HG03175 (cell line): ENCODE measurements at regions not wholly inside any gene's neighbourhood (a gene's known extent, or its start where the extent isn't known, plus 50 kb on each side); places are given as distances from the start of the nearest gene placed in this dataset.
"Not testable (repeated sequence)": the region's sequence is repeated elsewhere in the genome, so short reads cannot be mapped to it uniquely, and the experiment has no call there.

ENCODE experiments used
- ATAC-seq: cut with Tn5 transposase; IDR thresholded peaks from one replicate; pipeline ENCODE4 v1.9.1; 2021; ENCODE audit warnings: mild to moderate bottlenecking, moderate library complexity; ENCODE audit not compliant: unreplicated experiment

DNA sequence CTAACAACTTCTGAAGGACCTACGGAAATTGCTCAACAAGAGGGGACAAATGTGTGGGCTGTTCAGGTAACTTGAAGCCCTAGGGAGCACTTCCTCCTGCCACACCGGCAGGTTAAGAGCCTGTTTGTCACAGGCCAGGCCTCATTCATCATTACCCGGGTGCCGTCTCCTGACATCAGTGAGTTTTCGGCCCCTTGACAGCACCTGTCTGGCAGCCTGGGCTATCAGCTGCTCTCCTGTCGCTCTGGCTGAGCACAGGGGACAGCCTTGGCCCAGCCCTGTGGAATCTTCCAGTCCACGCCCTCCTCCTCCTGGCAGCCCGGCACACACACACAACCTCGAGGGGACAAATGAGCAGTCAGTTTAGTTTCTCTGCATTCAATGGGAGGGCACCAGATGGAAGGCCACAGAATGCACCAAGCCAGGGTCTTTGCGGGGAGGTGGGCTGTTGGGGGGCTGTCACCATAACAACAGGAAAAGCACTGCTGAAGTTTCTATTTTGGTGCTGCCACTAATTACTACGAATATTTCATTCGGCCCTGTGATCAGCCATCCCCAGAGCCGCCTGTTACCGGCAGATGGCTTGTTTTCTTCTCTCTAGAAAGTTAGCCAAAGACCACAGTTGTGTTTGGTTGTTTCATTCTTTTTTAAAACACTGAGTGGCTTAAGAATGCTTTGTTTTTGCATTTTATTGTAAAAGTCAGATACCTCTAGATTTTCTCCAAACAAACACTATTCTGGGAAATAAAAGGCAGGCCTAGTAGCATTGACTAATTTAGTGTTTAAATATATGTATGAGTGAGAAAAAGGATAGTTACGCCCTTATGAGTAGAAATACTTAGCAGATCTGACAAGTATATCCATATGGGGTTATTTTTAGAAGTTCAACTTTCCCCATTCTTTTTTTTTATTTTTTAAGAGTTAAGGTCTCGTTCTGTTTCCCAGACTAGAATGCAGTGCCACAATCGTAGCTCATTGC is 189.9 kb upstream of the NDUFV2 start:
- ATAC-seq = peak; percentile 73

DNA sequence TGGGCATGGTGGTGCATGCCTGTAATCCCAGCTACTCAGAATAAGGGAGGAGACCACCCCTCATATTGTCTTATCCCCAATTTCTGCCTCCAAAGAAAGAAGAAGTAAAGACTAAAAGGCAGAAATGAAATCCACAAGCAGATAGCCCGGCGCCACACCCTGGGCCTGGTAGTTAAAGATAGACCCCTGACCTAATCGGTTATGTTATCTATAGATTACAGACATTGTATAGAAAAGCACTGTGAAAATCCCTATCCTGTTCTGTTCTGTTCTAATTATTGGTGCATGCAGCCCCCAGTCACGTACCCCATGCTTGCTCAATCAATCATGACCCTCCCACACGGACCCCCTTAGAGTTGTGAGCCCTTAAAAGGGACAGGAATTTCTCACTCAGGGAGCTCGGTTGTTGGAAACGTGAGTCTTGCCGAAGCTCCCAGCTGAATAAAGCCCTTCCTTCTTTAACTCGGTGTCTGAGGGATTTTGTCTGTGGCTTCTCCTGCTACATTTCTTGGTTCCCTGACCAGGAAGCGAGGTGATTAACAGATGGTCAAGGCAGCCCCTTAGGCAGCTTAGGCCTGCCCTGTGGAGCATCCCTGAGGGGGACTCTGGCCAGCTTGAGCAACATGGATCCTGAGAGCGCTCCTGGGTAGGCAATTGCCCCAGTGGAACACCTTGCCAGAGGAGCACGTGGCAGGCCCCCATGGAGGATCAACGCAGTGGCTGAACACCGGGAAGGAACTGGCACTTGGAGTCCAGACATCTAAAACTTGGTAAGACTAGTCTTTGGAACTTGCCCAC is 188.7 kb upstream of the NDUFV2 start:
- ATAC-seq = not testable (repeated sequence)

DNA sequence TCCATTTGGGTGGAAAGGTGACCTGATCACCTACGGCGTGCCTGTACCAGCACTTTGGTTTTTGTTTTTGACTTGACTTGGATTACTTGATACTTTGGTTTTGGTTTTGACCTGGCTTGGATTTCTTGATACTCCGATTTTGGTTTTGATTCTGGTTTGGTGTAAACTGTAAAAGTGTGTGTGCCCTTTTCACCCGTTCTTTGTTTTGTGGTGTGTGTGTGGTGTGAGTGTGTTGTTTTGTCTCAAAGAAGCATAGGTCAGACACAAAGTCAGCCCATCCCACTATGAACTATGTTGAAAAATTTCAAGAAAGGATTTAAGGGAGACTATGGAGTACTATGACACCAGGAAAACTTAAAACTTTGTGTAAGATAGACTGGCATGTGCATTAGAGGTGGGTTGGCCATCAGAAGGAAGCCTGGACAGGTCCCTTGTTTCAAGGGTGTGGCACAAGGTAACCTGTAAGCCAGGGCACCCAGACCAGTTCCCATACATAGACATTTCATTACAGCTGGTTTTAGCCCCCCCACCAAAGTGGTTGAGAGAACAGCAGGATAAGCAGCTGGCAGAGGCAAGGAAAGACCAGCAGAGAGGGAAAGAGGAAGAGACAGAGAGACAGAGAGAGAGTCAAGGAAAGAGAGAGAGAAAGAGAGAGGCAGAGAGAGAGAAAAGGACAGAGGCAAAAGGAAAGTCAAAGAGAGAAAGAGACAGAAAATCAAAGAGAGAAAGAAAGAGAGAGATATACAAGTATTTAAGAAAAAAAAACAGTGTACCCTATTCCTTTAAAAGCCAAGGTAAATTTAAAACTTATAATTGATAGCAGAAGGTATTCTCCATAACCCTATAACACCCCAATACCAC is 187.9 kb upstream of the NDUFV2 start:
- not testable (repeated sequence) for ATAC-seq

DNA sequence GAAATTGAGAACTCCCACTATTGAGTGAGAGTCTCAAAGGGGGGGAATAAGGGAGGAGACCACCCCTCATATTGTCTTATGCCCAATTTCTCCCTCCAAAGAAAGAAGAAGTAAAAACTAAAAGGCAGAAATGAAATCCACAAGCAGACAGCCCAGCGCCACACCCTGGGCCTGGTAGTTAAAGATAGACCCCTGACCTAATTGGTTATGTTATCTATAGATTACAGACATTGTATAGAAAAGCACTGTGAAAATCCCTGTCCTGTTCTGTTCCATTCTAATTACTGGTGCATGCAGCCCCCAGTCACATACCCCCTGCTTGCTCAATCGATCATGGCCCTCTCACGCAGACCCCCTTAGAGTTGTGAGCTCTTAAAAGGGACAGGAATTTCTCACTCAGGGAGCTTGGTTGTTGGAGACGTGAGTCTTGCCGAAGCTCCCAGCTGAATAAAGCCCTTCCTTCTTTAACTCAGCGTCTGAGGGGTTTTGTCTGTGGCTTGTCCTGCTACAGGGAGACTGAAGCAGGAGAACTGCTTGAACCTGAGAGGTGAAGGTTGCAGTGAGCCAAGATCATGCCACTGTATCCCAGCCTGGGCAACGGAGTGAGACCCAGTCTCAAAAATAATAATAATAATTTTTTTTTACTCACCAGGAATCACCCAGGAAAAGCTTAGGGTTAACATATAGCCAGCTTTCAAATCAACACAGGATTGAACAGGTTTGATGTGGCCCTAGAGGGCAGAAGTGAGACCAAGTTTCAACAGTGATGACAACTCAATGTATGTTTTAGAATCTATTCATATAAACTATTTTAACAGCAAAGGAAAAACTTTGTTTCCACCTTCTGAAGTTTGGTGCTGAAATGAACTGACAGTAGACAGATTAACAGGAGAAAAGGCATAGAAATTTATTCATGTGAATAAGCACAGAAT is 181.4 kb upstream of the NDUFV2 start:
- not testable (repeated sequence) for ATAC-seq

DNA sequence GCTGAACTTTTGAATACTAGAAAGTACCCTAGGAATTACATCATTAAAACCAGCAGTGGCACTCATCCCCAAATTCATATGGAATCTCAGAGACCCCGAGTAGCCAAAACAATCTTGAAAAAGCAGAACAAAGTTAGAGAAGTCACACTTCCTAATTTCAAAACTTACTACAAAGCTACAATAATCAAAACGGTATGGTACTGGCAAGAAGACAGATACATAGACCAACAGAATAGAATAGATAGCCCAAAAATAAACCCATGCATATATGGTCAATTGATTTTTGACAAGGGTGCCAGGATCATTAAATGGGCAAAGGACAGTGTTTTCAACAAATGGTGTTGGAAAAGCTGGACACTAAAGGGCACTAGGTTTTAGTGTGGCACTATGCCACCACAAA is 176.0 kb upstream of the NDUFV2 start:
- no peak for ATAC-seq

DNA sequence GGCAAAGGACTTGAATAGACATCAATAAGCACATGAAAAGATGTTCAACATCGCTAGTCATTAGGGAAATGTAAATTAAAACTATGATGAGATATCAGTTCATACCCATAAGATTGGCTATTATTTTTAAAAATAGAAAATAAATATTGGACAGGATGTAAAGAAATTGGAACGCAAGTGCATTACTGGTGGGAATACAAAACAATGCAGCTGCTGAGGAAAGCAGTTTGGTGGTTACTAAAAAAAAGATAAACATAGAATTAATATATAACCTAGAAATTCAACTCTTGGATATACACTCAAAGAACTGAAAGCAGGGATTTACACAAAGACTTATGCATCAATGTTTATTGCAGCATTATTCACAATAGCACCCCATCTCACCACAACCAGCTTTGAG is 174.5 kb upstream of the NDUFV2 start:
- no peak for ATAC-seq

DNA sequence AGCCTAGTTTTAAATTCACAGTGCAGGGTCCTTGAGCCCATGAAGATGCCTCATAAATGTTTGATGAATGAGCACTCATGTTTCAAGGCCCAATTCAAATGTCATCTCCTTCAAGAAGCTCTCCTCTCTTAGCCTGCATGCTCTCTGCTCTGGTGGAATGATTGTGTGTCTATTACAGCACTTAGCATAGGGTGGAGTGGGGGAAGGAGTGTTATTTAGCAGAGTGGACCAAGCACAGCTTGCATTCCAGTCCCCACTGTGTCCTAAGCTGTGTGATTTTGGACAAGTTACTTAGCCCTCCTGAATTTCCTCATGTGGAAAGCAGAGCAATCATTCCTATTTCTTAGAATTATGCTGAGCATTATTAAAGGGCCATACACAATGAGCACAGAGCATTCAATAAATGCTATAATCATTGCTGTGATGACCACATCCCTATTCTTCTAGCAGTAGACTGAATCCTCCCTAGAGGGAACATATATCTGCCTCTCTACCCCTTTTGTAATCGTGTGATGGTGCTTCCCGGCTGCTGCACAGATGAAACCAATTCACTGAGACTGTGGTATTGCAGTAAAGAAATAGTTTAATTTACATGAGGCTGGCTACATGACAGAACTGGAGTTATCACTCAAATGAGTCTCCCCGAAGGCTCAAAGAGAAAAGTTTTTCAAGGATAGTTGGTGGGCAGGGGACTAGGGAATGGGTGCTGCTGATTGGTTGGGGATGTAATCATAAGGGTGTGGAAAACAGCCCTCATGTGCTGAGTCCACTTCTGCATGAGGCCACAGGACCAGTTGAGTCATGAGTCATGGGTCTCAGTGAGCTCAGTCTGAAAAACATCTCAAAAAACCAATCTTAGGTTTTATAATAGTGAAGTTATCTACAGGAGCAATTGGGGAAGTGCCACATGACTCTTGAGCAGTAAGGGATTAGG is 173.4 kb upstream of the NDUFV2 start:
- ATAC-seq = no peak

DNA sequence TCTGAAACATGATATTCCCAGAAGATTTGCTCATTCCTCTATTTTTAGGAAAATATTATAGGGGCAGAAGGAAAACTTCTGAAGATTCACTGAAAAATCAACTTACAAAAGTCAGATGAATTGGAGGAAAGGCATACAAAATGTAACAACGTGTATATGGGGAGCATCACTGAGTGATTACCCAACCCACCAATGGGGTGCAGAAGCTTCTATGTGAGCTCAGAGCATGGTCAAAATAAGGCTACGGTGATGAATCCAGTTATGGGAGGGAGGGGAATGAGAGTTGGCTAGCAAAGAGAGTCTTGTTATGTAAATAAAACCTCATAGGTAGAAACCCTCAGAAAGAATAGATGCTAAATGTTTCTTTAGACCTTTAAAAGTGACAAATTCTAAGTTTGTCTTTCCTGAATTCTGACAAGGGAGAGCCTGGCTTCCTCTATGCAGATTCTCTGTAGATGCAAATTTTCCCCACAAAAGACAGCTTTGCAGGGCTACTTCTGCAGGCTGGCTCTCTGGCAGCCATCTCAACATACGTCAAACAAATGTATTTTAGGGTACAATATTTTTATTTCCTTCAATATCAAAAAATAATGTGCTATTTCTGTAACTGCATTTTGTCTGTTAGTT is 171.4 kb upstream of the NDUFV2 start:
- no peak for ATAC-seq

DNA sequence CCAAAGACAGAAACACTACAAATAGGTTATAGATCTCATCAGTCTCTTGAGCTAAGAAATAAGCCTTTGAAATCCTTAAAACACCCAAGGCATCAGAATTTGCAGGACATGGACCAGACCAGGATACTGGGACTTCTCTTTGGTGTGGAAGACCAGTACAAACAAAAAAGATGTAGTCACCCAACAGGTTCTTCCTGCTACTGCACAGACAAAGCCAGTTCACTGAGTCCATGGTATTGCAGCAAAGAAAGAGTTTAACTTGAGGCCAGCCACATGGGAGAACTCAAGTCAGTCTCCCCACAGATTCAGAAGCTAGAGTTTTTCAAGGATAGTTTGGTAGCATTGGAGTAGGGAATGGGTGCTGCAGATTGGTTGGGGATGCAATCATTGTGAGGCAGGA is 169.6 kb upstream of the NDUFV2 start:
- ATAC-seq = no peak

DNA sequence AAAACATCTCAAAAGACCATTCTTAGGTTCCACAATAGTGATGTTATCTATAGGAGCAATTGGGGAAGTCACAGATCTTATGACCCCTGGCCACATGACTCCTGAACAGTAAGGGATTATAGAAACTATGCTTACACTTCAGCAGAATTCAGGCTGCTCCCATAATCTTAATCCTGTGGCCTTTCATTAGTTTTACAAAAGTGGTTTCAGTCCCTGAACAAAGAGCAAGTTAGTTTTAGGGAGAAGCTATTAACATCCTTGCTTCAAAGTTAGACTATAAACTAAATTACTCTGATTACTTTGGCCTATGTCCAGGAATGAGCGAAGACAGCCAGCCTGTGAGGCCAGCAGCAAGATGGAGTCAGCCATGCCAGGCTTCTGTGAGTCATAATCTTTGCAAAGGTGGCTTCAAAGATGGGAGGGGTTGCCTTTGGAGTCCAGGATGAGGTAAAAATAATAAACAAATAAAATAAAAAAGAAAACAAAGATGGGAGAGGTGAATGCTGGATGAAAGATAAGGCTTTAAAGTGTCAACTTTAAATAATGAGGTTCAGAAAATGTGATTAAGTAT is 168.7 kb upstream of the NDUFV2 start:
- ATAC-seq = no peak

DNA sequence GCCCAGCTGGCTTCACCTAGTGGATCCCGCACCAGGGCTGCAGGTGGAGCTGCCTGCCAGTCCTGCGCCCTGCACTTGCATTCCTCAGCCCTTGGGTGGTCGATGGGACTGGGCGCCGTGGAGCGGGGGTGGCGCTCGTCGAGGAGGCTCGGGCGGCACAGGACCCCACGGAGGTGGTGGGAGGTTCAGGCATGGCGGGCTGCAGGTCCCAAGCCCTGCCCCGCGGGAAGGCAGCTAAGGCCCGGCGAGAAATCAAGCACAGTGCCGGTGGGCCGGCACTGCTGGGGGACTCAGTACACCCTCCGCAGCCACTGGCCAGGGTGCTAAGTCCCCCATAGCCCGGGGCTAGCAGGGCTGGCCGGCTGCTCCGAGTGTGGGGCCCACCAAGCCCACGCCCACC is 167.2 kb upstream of the NDUFV2 start:
- ATAC-seq = not testable (repeated sequence)

DNA sequence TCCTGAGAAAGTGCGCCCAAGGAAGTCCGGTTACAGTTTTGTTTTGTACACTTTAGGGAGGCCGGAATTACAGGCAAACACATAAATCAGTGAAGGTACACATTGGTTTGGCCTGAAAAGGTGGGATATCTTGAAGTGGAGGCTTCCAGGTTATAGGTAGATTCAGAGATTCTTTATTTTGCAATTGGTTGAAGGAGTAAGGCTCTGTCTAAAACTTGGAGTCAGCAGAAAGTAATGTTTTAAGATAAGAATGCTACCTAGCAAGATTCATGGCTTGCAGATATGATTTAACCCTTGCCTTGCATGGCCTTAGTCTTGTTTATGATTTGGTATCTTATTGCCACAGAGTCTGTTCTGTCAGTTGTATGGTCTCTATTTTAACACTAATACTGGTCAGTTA is 165.9 kb upstream of the NDUFV2 start:
- no peak for ATAC-seq

DNA sequence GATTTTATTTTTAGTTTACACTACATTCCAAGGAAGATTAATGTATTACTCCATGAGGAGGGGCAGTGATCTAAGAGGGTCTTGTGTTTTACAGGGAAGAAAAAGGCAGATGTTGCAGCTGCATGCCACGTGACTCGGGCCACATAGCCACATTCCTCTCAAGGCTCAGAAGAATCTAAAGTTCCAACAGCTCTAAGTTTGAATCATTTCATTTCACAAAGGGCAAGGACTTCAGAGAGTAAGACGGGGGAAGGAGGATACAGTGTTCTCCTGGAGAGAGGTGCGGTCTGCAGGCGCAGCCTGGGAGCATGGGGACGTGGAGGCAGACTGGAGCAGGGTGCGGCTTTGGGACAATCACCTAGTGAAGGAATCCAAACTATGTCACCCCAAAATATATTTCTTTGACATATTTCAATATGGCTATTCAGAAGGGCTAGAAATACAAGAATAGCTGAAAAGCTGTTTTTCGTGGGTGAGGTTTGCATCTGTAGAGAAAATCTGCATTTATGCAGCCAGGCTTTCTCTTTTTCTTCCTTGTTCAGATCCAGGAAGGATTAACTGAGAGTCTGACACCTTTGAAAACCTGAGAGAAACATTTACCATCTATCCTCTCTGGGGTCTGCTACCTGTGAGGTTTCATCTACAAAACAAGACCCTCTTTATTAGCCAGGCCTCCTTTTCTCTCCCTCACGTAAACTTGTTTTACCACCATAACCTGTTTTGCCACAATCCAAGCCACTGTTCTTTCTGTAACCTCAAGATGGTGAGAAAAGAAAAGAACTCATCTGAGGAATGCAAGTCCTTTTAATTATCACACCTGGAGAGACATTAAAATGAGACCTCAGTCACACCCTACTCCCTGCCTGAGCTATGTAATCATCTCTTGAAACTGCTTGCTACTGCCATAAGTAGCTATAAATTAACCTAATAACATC is 165.1 kb upstream of the NDUFV2 start:
- ATAC-seq = no peak

DNA sequence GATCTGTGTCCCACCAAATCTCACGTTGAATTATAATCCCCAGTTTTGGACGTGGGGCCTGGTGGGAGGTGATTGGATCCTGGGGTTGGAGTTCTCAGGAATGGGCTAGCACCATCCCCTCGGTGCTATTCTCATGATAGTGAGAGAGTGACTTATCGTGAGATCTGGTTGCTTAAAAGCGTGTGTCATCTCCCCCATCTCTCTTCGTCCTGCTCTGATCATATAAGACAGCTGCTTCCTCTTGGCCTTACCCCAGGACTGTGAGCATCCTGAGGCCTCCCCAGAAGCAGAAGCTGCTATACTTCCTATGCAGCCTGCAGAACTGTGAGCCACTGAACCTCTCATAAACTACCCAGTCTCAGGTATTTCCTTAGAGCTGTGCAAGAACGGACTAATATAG is 163.7 kb upstream of the NDUFV2 start:
- ATAC-seq = no peak

DNA sequence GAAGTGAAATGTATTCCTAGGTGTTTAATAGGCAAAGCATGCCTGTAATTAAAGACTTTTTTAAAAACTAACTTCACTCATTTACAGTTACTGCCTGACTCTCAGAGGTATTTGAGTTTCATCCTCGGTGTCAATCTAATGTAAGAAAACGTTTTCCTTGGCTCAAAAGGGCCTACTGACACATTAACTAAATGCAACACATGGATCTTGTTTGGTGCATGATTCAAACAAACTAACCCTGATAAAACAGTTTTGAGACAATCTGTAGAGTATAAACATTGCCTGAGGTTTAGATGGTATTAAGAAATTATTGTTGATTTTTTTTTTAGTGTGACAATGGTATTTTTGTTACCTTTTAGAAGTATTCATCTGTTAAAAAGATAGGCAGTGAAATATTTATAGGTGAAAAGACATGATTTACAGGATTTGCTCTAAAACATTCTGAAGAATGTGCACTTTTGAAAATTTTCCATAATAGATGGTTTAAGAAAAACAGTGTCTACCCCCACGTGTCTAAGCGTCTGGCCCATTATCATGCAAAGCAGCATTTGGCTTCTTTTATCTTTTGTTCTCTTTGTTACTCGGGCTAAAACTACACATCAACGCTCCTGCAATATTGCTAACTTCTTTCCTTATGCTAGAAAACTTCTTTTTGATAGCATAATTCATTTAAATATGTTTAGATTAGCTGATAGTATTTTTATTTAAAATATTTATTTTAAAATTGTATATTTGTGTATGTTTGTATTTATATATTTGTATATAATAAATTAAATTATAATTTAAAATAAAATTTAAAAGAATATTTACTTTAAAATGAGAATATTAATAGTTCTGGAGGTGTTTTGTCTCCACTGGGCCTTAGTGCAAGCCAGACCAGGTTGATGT is 160.2 kb upstream of the NDUFV2 start:
- ATAC-seq = no peak
